ENCODE measurements at regions not wholly inside any gene's neighbourhood (a gene's known extent, or its start where the extent isn't known, plus 50 kb on each side); places are given as distances from the start of the nearest gene placed in this dataset.
A peak's percentile ranks its signal among the peaks of the same experiment; 100 is the strongest.
"Not testable (repeated sequence)": the region's sequence is repeated elsewhere in the genome, so short reads cannot be mapped to it uniquely, and the experiment has no call there.

DNA sequence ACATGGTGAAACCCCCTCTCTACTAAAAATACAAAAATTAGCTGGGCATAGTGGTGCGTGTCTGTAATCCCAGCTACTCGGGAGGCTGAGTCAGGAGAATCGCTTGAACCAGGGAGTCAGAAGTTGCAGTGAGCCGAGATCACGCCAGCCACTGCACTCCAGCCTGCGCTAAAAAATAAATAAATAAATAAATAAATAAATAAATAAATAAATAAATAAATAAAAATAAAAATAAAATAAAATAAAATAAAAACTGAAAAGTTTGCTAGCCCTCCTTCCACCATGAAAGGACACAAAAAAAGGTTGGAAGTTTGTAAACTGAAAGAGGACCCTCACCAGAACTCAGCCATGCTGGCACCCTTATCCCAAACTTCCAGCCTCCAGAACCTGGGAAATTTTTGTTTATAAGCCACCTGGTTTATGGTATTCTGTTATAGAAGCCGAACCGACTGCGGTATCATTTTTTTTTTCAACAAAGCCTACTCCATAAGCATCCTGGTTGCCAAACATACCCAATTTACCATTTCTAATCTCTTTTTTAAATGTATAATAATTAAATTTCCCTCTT is 448.2 kb downstream of the SEMA3D start:
- TF ChIP-seq, protein P1, sequence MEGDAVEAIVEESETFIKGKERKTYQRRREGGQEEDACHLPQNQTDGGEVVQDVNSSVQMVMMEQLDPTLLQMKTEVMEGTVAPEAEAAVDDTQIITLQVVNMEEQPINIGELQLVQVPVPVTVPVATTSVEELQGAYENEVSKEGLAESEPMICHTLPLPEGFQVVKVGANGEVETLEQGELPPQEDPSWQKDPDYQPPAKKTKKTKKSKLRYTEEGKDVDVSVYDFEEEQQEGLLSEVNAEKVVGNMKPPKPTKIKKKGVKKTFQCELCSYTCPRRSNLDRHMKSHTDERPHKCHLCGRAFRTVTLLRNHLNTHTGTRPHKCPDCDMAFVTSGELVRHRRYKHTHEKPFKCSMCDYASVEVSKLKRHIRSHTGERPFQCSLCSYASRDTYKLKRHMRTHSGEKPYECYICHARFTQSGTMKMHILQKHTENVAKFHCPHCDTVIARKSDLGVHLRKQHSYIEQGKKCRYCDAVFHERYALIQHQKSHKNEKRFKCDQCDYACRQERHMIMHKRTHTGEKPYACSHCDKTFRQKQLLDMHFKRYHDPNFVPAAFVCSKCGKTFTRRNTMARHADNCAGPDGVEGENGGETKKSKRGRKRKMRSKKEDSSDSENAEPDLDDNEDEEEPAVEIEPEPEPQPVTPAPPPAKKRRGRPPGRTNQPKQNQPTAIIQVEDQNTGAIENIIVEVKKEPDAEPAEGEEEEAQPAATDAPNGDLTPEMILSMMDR (IDR thresholded peaks at IDR 0.05; ENCODE audit: insufficient read depth, low read depth, low read length) = no peak

DNA sequence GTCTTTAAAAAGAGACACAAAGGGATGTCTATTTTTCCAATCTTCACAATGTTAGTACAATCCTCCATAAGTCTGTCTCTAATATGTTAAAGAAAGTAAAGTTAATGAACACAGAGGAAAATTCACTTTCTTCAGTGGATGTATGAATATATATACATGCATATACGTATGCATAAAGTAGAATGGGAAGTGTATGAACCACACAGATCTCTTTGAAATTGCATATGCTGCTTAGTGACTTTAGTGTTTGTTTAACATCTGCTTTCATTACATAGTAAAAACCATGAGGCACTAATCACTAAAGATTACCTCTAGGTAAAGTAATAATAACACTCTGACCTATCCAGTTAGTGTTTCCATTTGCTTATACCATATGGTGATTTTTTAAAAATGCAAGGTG is 451.2 kb downstream of the SEMA3D start:
- TF ChIP-seq, protein P1 (IDR thresholded peaks at IDR 0.05; ENCODE audit: insufficient read depth, low read depth, low read length) = no peak
- no peak for DNase-seq (ENCODE audit: low read depth)
- no peak overlapping the region for H3K4me3 ChIP-seq (ENCODE audit: low read depth, low read length)

More for the DNA sequence above, 448.2 kb downstream of the SEMA3D start:
- DNase-seq (ENCODE audit: low read depth) = no peak
- H3K4me3 ChIP-seq (ENCODE audit: low read depth, low read length) = no peak overlapping the region

DNA sequence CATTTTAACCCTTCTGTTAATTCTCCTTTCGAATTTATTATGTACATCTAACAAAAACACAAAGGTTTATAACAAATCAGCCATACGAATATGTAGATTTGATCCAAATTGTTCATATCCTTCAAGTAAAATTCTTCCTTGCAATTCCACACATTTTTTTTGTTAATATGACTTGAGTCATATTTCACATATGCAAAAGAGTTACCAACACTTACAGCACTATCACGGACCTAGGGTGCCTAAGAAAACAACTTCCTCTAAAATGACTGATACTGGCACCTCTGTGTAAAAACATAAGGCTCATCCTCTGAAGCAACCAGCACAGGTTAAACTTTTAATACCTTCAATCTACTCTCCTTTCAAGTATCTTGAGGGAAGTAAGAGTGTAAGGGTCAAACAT is 451.8 kb downstream of the SEMA3D start:
- no peak overlapping the region for H3K4me3 ChIP-seq (ENCODE audit: low read depth, low read length)
- no peak for DNase-seq (ENCODE audit: low read depth)
- TF ChIP-seq, protein P1 (IDR thresholded peaks at IDR 0.05; ENCODE audit: insufficient read depth, low read depth, low read length) = no peak

DNA sequence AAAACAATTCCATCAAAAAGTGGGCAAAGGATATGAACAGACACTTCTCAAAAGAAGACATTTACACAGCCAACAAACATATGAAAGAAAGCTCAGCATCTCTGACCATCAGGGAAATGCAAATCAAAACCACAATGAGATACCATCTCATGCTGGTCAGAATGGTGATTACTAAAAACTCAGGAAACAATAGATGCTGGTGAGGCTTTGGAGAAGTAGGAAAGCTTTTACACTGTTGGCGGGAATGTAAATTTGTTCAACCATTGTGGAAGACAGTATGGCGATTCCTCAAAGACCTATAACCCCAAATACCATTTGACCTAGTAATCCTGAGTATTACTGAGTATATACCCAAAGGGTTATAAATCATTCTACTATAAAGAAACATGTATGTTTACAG is 452.9 kb downstream of the SEMA3D start:
- not testable (repeated sequence) for H3K4me3 ChIP-seq (ENCODE audit: low read depth, low read length); DNase-seq (ENCODE audit: low read depth)

DNA sequence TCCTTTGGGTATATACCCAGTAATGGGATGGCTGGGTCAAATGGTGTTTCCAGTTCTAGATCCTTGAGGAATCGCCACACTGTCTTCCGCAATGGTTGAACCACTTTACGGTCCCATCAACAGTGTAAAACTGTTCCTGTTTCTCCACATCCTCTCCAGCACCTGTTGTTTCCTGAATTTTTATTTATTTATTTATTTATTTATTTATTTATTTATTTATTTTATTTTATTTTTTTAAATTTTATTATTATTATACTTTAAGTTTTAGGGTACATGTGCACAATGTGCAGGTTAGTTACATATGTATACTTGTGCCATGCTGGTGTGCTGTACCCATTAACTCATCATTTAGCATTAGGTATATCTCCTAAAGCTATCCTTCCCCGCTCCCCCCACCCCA is 456.0 kb downstream of the SEMA3D start:
- not testable (repeated sequence) for H3K4me3 ChIP-seq (ENCODE audit: low read depth, low read length); DNase-seq (ENCODE audit: low read depth)

DNA sequence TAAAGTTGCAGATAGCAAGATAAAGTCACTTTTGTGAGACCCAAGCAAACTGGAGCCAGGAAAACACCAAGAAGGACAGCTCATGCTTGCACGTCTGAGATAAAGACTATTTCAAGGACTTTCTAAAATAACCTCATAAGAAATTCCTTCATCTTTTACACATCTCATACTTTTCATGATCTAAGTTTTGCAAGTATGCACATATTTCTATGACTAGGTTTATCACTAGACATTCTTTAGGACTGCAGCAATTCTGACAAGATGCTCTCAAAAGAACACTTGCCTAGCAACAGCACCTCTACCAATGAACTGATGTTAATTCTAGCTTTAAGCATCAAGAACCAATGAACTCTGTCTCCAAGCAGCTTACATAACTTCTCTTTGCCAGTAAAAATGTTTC is 457.6 kb downstream of the SEMA3D start:
- DNase-seq (ENCODE audit: low read depth) = peak; percentile 65
- no peak overlapping the region for H3K4me3 ChIP-seq (ENCODE audit: low read depth, low read length)
- TF ChIP-seq, protein P1 (IDR thresholded peaks at IDR 0.05; ENCODE audit: insufficient read depth, low read depth, low read length) = no peak

DNA sequence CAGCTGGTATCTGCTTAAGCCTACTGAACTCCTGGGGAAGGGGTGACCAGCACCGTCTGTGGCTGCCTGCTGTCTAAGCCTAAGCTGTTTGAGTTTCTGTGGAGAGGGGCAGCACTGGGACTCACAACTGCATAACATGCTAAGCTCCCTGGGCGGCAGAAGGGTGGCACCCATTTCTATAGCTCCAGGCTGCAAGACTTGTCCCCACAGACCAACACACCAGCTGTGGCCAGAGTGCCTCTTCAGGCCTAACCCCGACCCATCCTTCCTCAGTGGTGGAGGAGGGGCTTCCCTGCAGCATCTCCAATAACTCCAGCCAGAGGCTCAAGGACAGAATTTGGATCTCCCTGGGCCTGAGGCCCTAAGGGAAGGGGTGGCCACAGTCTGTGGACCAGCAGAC is 464.1 kb downstream of the SEMA3D start:
- no peak overlapping the region for H3K4me3 ChIP-seq (ENCODE audit: low read depth, low read length)
- TF ChIP-seq, protein P1 (IDR thresholded peaks at IDR 0.05; ENCODE audit: insufficient read depth, low read depth, low read length) = no peak
- no peak for DNase-seq (ENCODE audit: low read depth)

DNA sequence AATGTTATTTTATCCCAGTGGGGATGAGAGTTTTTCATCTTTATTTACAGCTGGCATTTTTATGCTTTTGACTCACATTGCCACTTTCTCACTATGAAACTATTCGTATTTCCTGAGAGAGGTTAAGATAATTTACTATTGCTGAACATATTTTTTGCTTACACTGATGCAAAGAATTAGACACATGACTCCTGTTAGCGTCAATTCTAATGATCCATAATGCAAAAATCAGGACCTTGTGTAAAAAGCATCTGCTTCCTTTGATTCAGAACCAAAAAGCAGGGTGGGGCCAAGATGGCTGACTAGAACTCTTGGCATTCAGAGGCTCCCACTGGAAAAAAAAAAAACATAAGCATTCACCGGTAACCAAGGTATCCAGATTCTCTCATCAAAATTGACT is 464.8 kb downstream of the SEMA3D start:
- TF ChIP-seq, protein P1 (IDR thresholded peaks at IDR 0.05; ENCODE audit: insufficient read depth, low read depth, low read length) = no peak
- no peak for DNase-seq (ENCODE audit: low read depth)
- H3K4me3 ChIP-seq (ENCODE audit: low read depth, low read length) = no peak overlapping the region

Measured in fibroblast of villous mesenchyme (primary cell).